ENCODE measurements at regions not wholly inside any gene's neighbourhood (a gene's known extent, or its start where the extent isn't known, plus 50 kb on each side); places are given as distances from the start of the nearest gene placed in this dataset.

DNA sequence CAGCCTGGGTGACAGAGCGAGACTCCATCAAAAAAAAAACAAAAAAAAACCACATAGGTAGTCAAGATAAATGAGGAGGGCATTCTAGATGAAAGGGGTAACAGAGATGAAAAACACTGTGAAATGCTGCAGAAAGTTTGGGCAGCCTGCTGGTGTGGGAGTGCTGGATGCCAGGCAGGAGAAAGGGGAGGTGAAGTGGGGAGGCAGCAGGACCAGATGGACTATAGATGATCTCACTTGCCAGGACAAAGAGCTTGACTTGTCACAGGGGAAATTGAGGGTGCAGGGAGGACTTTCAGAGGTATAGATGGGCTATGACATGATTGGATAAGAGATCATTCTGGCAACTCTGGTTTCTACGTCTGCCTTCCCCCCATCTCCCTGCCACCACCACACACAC lies 519.7 kb upstream of the ZFP42 start:
- no peaks in the 10 kb centered on the region for H3K36me3 ChIP-seq (ENCODE audit: control insufficient read depth, insufficient read depth, low read length)
- H3K27me3 ChIP-seq (replicated peaks; ENCODE audit: control insufficient read depth, insufficient read depth, low read length): no peaks in the 10 kb centered on the region
- TF ChIP-seq, protein P1, sequence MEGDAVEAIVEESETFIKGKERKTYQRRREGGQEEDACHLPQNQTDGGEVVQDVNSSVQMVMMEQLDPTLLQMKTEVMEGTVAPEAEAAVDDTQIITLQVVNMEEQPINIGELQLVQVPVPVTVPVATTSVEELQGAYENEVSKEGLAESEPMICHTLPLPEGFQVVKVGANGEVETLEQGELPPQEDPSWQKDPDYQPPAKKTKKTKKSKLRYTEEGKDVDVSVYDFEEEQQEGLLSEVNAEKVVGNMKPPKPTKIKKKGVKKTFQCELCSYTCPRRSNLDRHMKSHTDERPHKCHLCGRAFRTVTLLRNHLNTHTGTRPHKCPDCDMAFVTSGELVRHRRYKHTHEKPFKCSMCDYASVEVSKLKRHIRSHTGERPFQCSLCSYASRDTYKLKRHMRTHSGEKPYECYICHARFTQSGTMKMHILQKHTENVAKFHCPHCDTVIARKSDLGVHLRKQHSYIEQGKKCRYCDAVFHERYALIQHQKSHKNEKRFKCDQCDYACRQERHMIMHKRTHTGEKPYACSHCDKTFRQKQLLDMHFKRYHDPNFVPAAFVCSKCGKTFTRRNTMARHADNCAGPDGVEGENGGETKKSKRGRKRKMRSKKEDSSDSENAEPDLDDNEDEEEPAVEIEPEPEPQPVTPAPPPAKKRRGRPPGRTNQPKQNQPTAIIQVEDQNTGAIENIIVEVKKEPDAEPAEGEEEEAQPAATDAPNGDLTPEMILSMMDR (IDR thresholded peaks at IDR 0.05; ENCODE audit: insufficient read depth, low read length, poor library complexity, severe bottlenecking): no peak
- H3K4me3 ChIP-seq (replicated peaks; ENCODE audit: low read depth, low read length): no peak overlapping the region
- DNase-seq (ENCODE audit: extremely low read depth, insufficient read length): no peak

DNA sequence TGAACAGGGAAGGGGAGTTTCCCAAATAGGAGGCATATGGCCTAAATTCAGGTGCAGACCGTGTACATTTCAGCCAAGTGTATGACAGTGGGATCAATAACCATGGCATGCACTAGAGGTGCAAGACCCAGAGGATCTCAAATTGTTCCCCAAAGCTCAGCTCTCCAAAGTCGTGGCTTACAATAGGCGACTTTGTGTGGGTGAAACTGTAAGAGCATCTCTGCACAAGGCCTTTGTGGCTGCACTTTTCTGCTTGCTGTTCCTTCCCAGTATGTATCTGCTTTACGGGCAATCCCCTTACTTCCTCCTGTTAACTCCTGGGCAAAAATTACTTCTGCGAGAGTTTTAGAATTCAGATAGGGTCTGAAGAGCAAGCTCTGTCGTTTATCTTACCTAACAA lies 518.3 kb upstream of the ZFP42 start:
- H3K27me3 ChIP-seq (replicated peaks; ENCODE audit: control insufficient read depth, insufficient read depth, low read length): no peaks in the 10 kb centered on the region
- DNase-seq (ENCODE audit: extremely low read depth, insufficient read length): no peak
- no peaks in the 10 kb centered on the region for H3K36me3 ChIP-seq (ENCODE audit: control insufficient read depth, insufficient read depth, low read length)
- H3K4me3 ChIP-seq (replicated peaks; ENCODE audit: low read depth, low read length): no peak overlapping the region
- TF ChIP-seq, protein P1 (IDR thresholded peaks at IDR 0.05; ENCODE audit: insufficient read depth, low read length, poor library complexity, severe bottlenecking): no peak

DNA sequence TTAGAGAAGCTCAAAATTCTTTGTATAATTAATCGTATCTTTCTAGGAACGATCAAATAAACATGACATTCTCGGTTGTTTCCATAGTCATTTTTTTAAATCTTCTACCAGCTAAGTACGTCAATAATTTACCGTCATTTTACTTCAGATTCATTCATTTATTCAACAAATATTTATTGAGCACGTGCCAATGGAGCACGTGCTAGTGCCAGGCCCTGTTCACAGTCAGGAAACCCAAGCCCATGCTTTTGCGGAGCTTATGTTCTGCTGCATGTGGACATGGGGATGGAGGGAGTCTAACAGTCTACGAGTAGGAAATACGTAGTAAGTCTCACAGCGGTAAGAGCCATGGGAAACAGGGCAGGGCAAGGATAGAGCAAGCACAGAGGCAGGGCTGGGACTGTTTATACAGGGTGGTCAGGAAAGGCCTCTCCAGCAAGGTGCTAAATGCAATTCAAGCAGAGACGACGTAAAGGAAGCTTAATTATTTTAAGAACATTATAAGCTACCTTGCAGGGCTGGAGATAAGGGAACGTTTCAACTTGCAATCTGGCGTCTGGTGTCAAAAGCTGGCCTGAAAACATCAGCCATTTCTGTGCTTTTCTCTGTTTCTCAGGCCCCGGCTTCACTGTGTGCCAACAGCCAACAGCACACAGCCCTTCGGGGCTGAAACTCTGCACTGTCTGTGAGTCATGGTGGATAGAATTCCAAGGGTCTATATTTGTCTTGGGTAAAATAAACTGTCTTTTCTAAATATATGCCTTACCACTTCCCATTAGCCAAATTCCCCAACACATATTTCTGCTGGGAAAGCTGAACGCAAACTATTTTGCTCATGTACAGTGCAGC lies 517.1 kb upstream of the ZFP42 start:
- Histone ChIP-seq H3K27me3 (replicated peaks; ENCODE audit: control insufficient read depth, insufficient read depth, low read length) (no peaks in the 10 kb centered on the region), H3K36me3 (ENCODE audit: control insufficient read depth, insufficient read depth, low read length) (no peaks in the 10 kb centered on the region), H3K4me3 (replicated peaks; ENCODE audit: low read depth, low read length) (no peak overlapping the region)
- TF ChIP-seq, protein P1 (IDR thresholded peaks at IDR 0.05; ENCODE audit: insufficient read depth, low read length, poor library complexity, severe bottlenecking): no peak
- no peak for DNase-seq (ENCODE audit: extremely low read depth, insufficient read length)

DNA sequence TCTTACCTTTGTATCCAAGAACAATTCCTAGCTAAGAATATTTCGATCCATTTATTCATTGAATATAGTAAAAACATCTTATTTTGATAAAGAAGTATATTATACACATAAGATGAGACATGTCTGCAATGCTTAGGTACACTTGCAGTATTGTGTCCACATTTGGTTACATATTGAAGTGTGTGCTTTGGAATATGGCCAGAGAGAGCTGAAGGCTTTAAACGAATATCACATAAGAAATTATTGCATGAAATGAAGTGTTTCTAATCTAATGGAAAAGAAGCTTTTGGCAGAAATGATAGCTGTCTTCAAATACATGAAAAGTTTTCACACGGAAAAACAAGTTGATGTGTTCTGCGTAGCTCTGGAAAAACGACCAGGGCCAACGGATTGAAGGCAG lies 516.1 kb upstream of the ZFP42 start:
- H3K27me3 ChIP-seq (replicated peaks; ENCODE audit: control insufficient read depth, insufficient read depth, low read length): no peaks in the 10 kb centered on the region
- no peak for DNase-seq (ENCODE audit: extremely low read depth, insufficient read length)
- TF ChIP-seq, protein P1 (IDR thresholded peaks at IDR 0.05; ENCODE audit: insufficient read depth, low read length, poor library complexity, severe bottlenecking): no peak
- H3K36me3 ChIP-seq (ENCODE audit: control insufficient read depth, insufficient read depth, low read length): no peaks in the 10 kb centered on the region
- no peak overlapping the region for H3K4me3 ChIP-seq (replicated peaks; ENCODE audit: low read depth, low read length)

DNA sequence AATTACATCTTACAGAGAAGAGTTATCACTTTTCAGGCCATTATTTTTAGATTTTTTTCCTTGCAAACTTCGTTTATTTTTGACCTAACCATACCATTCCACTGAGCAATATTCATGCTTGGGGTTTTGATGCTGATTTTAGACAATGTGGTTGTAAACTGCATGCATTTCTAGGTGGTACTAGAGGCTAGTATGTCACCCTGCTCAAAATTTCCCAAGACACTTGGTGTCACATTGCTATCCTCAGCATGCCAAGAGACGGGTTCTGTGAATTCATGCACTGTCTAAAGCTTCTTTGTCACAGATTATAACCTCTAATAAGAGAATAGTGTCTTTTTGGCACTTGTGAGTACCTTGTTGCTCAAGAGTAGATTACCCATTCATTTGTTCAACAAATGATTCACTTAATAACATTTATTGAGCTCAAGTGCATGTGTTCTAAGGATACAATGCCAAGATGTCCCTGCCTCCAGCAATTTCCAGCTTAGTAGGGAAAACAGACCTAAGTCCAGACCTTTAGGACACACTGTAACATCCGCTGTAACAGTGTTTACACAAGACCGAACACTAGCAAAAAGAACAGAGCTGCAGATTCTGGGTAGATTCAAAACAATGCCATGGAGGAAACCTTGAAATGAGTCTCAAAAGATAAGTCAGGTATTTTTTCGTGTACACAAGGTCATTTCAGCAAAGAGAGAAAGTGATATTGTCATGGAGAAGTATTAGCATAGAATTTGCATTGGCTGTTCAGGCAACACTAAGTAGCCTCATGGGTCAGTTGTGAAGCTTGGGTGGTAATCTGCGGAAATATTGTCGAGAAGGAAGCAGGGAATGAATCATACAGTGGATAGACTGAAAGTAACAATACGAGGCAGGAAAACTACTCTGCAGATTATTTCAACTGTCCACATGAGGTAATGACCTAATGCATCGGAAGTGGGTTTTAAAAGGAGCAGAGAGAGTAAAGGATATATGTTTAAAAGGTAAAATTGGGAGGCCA lies 515.1 kb upstream of the ZFP42 start:
- Histone ChIP-seq H3K4me3 (replicated peaks; ENCODE audit: low read depth, low read length) (no peak overlapping the region), H3K27me3 (replicated peaks; ENCODE audit: control insufficient read depth, insufficient read depth, low read length) (no peaks in the 10 kb centered on the region), H3K36me3 (ENCODE audit: control insufficient read depth, insufficient read depth, low read length) (no peaks in the 10 kb centered on the region)
- DNase-seq (ENCODE audit: extremely low read depth, insufficient read length): no peak
- TF ChIP-seq, protein P1 (IDR thresholded peaks at IDR 0.05; ENCODE audit: insufficient read depth, low read length, poor library complexity, severe bottlenecking): no peak

All from GM06990 (cell line).